Naive thymus-derived CD8-positive, alpha-beta T cell (primary cell): ENCODE measurements at regions not wholly inside any gene's neighbourhood (a gene's known extent, or its start where the extent isn't known, plus 50 kb on each side); places are given as distances from the start of the nearest gene placed in this dataset.
A peak's percentile ranks its signal among the peaks of the same experiment; 100 is the strongest.

Experiments
- ATAC-seq, 2 donors: fragments of 150-1000 bp; cut with Tn5 transposase in 1 of 2; sonication (Bioruptor Pico), chemical (Tn5 transposase) in 1 of 2; 1 replicate in 1 of 2; 2 replicates in 1 of 2; pipeline ENCODE4 v1.10.0; 2021; ENCODE audit warnings: mild to moderate bottlenecking in 2 of 2, moderate library complexity in 2 of 2
- POLR2A ChIA-PET: fragments of 350-600 bp; sonication (Branson Sonifier 250); formaldehyde crosslinking; loops from one replicate; lab custom pipeline; 2021; ENCODE audit warnings: antibody characterized with exemption; lab: Charles Lee
- DNase-seq, 10 donors: peaks; one replicate each; pipeline versions ENCODE4 v3.0.0 to v3.0.0-alpha.2; 2020 to 2022
- H3K27ac Mint-ChIP-seq, 10 donors: one replicate each; pipeline ENCODE4 v1.8.0; 2020 to 2022; ENCODE audit warnings: mild to moderate bottlenecking in 10 of 10, mixed read lengths in 10 of 10, moderate library complexity in 4 of 10, inconsistent platforms in 1 of 10
- H3K27me3 Mint-ChIP-seq, 5 donors: one replicate each; pipeline ENCODE4 v1.8.0; 2021 to 2022; ENCODE audit warnings: mixed read lengths in 5 of 5
- H3K36me3 Mint-ChIP-seq, 3 donors: one replicate each; pipeline ENCODE4 v1.8.0; 2020 to 2022; ENCODE audit warnings: mixed read lengths in 3 of 3, mild to moderate bottlenecking in 2 of 3, inconsistent platforms in 1 of 3
- H3K4me1 Mint-ChIP-seq, 4 donors: one replicate each; pipeline ENCODE4 v1.8.0; 2021 to 2022; ENCODE audit warnings: mixed read lengths in 4 of 4
- H3K4me3 Mint-ChIP-seq, 10 donors: one replicate each; pipeline ENCODE4 v1.8.0; 2020 to 2022; ENCODE audit warnings: mild to moderate bottlenecking in 10 of 10, mixed read lengths in 10 of 10, moderate library complexity in 6 of 10, inconsistent platforms in 1 of 10
- H3K9me3 Mint-ChIP-seq, 9 donors: one replicate each; pipeline ENCODE4 v1.8.0; 2020 to 2022; ENCODE audit warnings: mixed read lengths in 9 of 9, mild to moderate bottlenecking in 3 of 9, inconsistent platforms in 1 of 9, moderate library complexity in 1 of 9

DNA sequence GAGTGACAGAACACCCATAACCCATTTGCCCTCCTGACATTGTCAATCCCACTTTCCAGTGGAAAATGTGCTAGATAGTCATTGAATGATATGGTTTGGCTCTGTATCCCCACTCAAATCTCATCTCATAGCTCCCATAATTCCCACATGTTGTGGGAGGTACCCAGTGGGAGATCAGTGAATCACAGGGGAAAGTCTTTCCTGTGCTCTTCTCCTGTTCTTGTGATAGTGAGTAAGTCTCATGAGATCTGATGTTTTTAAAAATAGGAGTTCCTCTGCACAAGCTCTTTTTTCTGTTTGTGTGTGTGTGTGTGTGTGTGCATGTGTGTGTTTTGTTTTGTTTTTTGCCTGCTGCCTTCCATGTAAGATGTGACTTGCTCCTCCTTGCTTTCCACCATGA, 191.7 kb downstream of the ARRDC4 start:
- DNase-seq (no peak), ATAC-seq (no peak)
- Mint-ChIP-seq H3K27me3 (peaks cover 0 to 18% (median 1%) of the 10 kb centered on the region in 5 donors), H3K27ac (no peak overlapping the region), H3K4me3 (no peak overlapping the region), H3K36me3 (no peaks in the 10 kb centered on the region), H3K9me3 (peaks cover 0 to 3% (median 0%) of the 10 kb centered on the region in 9 donors), H3K4me1 (peaks cover 0 to 11% (median 0%) of the 10 kb centered on the region in 4 donors)
- POLR2A ChIA-PET = no interaction called here

DNA sequence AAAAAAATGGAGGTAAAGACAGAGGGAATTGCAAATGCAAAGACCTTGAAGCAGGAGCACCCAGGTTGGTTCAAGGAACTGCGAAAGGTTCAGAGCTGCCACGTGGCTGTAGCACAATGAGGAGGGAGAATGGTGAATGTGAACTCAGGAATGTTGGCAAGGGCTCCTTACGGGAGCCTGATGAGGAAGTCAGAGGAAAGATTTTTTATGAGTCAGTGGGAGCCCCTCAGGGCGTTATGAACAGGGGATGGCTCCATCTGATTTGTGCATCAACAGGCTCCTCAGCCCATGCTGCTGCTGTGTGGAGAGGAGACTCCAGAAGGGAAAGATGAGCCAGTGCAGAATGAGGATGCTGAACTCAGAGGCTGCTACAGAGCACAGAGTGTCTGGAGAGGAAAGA, 194.4 kb downstream of the ARRDC4 start:
- H3K4me1 Mint-ChIP-seq = peaks cover 0 to 14% (median 10%) of the 10 kb centered on the region in 4 donors
- DNase-seq (no peak), ATAC-seq (no peak)
- POLR2A ChIA-PET = no interaction called here
- H3K27ac Mint-ChIP-seq = peak overlapping the region in 1 of 10 donors; percentile 21
- peaks cover 0 to 13% (median 0%) of the 10 kb centered on the region in 5 donors for H3K27me3 Mint-ChIP-seq
- H3K9me3 Mint-ChIP-seq = peaks cover 0 to 3% (median 0%) of the 10 kb centered on the region in 9 donors
- H3K36me3 Mint-ChIP-seq = no peaks in the 10 kb centered on the region
- H3K4me3 Mint-ChIP-seq = no peak overlapping the region

DNA sequence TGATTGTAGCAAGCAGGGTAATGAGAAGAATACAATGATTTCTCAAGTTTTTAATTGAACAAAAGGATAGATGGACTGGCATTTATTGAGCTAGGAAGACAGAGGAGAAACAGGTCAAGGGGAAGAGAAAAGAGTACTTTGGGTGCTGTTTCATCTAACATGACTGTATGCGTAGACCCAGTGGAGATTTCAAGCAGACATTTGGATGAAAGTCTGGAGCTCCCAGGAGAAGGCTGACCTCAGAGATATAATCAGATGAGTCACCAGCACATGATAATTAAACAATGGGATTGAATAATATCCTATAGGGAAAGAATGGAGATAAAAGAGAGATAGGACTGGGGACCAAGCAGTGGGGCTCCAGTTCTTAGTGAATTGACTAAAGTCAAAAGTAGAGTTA, 194.9 kb downstream of the ARRDC4 start:
- Mint-ChIP-seq H3K4me1 (peaks cover 4 to 17% (median 14%) of the 10 kb centered on the region in 4 donors), H3K9me3 (peaks cover 0 to 3% (median 0%) of the 10 kb centered on the region in 9 donors), H3K27me3 (peaks cover 0 to 13% (median 0%) of the 10 kb centered on the region in 5 donors), H3K36me3 (no peaks in the 10 kb centered on the region), H3K27ac (no peak overlapping the region), H3K4me3 (no peak overlapping the region)
- POLR2A ChIA-PET = no interaction called here
- ATAC-seq (no peak), DNase-seq (no peak)

DNA sequence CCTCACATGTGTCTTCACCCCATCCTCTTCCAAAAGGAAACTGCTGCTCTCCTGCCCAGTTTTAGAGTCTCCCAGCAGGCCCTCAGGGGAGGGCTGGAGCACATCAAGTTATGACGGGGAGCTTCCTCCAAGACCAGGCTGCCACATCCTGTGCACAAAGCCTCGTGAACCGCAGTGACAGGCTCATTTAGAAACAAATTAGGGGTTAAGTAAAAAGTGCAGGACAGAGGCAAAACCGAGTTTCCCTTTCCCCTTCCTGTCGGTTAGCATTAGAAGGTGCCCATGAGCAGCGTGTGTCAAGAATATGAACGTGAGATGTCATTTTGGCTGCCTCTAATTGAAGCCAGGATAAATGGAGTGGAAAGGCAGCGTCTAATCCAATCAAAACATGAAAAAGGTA, 199.7 kb downstream of the ARRDC4 start:
- POLR2A ChIA-PET = no interaction called here
- DNase-seq (peak in 5 of 10 donors; percentile 20 to 59 (median 39)), ATAC-seq (peak; percentile 46 to 91)
- peak overlapping the region in 5 of 10 donors; percentile 5 to 87 (median 71) for H3K27ac Mint-ChIP-seq
- no peaks in the 10 kb centered on the region for H3K36me3 Mint-ChIP-seq
- peaks cover 9 to 29% (median 22%) of the 10 kb centered on the region in 4 donors for H3K4me1 Mint-ChIP-seq
- no peaks in the 10 kb centered on the region for H3K9me3 Mint-ChIP-seq
- H3K4me3 Mint-ChIP-seq = peak overlapping the region in 8 of 10 donors; percentile 5 to 77 (median 32)
- H3K27me3 Mint-ChIP-seq = peaks cover 0 to 14% (median 3%) of the 10 kb centered on the region in 5 donors

DNA sequence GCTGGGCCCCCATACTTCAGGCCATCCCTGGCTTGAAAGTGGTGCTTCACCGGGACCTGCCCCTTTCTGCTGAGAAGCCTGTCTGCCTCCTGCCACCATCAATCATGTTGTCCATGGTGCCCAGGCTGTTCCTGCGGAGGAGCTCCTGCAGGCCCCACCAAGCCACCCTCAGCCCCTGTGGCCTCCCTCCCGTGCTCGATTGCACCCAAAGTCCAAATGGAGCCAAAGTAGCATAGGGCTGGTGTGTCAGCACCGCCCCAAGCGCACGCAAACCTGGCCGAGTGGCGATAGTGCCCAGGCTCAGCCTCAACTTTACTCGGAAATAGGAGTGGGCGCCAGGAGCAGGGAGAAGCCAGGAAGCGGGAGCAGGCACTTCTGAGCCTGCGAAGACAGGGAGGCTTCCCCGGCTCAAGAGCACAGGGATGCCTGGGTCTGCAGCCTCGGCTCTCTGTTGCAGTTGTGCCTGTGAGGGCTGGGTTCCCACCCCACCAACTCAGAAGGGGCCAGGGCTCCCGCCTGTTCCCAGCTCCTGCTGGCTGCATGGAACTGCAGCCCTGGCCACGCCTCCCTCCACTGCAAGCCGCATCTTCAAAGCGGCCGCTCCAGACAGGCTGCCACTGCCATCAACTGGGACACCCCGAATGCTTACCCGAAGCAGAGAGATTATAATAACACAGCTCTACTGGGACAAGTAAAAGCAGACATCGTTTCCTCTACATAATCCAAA, 203.0 kb downstream of the ARRDC4 start:
- H3K9me3 Mint-ChIP-seq = no peaks in the 10 kb centered on the region
- POLR2A ChIA-PET = no interaction called here
- peaks cover 0 to 30% (median 8%) of the 10 kb centered on the region in 5 donors for H3K27me3 Mint-ChIP-seq
- no peak for ATAC-seq
- no peak overlapping the region for H3K4me3 Mint-ChIP-seq
- H3K36me3 Mint-ChIP-seq = no peaks in the 10 kb centered on the region
- DNase-seq = no peak
- no peak overlapping the region for H3K27ac Mint-ChIP-seq
- peaks cover 9 to 29% (median 22%) of the 10 kb centered on the region in 4 donors for H3K4me1 Mint-ChIP-seq

DNA sequence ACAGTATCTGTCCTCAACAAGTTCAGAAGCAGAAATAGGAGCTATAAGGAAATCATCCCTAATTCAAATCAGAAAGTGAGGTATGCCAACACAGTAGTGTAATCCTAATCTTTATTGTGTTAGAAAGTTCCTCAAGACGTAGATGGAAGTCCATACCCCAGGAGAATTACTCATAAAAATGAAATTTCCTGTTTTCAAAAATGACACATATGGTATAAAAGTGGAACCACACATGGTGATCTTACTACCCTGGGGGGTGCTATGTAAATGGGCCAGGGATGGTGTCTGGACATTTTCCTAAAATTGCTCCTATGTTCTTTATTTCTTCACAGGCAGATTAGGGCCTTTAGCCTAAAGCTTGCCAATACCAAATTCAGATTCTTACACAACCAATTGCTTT, 204.1 kb downstream of the ARRDC4 start:
- ATAC-seq (no peak), DNase-seq (no peak)
- Mint-ChIP-seq H3K9me3 (no peaks in the 10 kb centered on the region), H3K27ac (no peak overlapping the region), H3K4me1 (peaks cover 9 to 24% (median 18%) of the 10 kb centered on the region in 4 donors), H3K27me3 (peaks cover 0 to 30% (median 8%) of the 10 kb centered on the region in 5 donors), H3K36me3 (no peaks in the 10 kb centered on the region), H3K4me3 (no peak overlapping the region)
- POLR2A ChIA-PET = no interaction called here

DNA sequence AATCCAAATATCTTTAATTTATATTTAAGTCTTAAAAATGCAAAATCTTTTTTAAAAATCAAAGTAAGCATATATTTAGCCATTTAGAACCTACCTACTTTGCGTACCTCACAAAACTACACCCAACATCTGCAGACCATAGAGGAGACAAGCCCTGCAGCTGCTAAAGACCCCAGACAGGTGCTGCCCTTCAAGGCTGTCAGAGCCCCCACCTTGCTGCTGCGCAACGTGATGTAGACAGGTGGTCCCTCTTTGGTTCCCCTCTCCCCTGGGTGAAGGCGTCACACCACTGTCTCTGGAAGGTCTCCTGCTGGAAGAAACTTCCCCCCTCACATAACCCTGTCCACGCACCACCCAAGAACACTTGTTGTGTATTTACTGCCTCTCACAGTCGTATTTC, 204.5 kb downstream of the ARRDC4 start:
- Mint-ChIP-seq H3K4me3 (no peak overlapping the region), H3K36me3 (no peaks in the 10 kb centered on the region), H3K27me3 (peaks cover 0 to 30% (median 8%) of the 10 kb centered on the region in 5 donors), H3K27ac (no peak overlapping the region), H3K4me1 (peaks cover 8 to 23% (median 14%) of the 10 kb centered on the region in 4 donors), H3K9me3 (no peaks in the 10 kb centered on the region)
- no peak for DNase-seq
- ATAC-seq = no peak
- POLR2A ChIA-PET = no interaction called here

DNA sequence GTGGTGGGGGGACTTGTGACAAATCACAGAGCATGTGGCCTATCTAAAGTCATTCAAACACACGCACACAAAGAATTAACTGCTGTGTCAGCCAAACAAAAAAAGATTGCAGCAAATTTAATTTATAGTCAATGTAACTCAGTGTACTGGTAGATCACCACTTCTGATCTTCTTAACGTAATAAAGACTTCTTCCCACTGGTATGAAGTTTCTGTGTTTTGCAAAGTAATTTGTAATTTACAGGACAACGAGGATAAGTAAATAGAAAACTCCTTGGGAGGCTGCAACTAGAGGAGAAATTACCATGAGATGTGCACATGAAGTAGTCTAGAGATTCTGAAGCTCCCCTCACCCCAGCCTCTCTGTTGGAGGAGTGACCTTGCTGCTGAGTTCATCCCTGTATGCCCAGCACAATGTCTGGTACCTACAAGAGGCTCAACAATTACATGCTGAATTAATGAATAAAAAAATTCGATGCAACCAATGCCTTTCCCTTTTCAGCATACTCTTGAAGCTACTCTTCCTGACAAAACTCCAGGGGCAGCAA, 207.3 kb downstream of the ARRDC4 start:
- Mint-ChIP-seq H3K9me3 (no peaks in the 10 kb centered on the region), H3K4me1 (peaks cover 0 to 6% (median 3%) of the 10 kb centered on the region in 4 donors), H3K36me3 (no peaks in the 10 kb centered on the region), H3K27ac (no peak overlapping the region), H3K4me3 (no peak overlapping the region), H3K27me3 (peaks cover 0 to 30% (median 10%) of the 10 kb centered on the region in 5 donors)
- DNase-seq = no peak
- no peak for ATAC-seq
- POLR2A ChIA-PET = no interaction called here

DNA sequence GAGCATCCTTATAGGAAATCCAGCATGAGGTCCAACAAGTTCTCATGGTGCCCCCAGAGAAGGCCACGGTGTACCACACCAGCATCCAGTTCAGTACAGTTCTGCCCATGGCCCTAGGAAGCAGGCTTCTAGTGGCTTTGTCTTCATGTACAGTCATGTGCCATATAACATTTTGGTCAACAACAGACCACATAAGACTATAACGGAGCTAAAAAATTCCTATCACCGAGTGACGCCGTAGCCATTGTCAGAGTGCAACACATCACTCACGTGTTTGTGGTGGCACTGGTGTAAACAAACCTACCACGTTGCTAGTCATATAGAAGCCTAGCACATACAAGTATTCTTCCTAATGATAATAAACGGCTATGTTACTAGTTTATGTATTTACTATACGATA, 209.0 kb downstream of the ARRDC4 start:
- ATAC-seq (peak; percentile 35 to 68), DNase-seq (peak in 3 of 10 donors; percentile 20 to 40 (median 29))
- no peak overlapping the region for H3K4me3 Mint-ChIP-seq
- no peaks in the 10 kb centered on the region for H3K9me3 Mint-ChIP-seq
- peaks cover 0 to 6% (median 2%) of the 10 kb centered on the region in 4 donors for H3K4me1 Mint-ChIP-seq
- no peaks in the 10 kb centered on the region for H3K36me3 Mint-ChIP-seq
- H3K27me3 Mint-ChIP-seq = peaks cover 0 to 29% (median 10%) of the 10 kb centered on the region in 5 donors
- no peak overlapping the region for H3K27ac Mint-ChIP-seq
- POLR2A ChIA-PET = no interaction called here

DNA sequence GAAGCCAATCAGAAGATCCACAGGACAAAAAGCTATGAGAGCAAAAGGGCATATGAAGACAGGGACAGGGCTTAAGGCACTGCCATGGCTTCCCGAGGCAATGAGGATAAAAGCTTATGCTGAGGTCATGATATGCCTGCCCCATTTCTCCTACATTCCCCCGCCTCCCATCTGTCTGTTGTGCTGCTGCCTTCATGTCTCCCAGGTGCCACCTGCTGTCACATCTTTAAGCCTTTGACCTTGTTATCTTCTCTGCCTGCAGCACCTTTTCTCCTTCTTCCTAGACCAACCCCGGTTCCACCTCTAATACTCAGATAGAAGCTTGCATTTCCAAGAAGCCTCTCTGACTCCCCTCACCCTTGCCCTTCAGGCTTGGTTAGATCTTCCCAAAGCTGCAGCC, 213.8 kb downstream of the ARRDC4 start:
- no peak overlapping the region for H3K27ac Mint-ChIP-seq
- H3K4me1 Mint-ChIP-seq = peaks cover 3 to 11% (median 8%) of the 10 kb centered on the region in 4 donors
- peaks cover 4 to 32% (median 16%) of the 10 kb centered on the region in 5 donors for H3K27me3 Mint-ChIP-seq
- H3K9me3 Mint-ChIP-seq = no peaks in the 10 kb centered on the region
- H3K36me3 Mint-ChIP-seq = no peaks in the 10 kb centered on the region
- ATAC-seq (no peak), DNase-seq (no peak)
- POLR2A ChIA-PET = no interaction called here
- no peak overlapping the region for H3K4me3 Mint-ChIP-seq

DNA sequence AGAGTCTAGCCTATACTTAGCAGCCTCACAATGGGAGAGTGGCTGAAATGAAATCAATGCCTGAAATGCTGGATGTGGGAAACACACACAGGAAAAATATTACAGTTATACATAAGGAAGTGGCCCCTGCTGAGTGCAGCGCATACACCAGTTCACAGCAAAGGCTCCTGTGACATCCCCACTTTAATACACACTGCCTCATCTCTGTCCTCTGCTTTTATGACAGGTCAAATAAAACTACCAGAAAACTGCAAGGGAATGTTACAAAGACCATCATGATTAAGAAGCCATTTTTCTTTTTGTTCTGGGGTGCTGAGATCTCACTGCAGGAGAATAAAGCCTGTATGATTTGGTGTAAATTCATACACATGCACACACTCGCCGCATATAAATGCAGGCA, 214.3 kb downstream of the ARRDC4 start:
- no peak overlapping the region for H3K4me3 Mint-ChIP-seq
- no peak overlapping the region for H3K27ac Mint-ChIP-seq
- POLR2A ChIA-PET = no interaction called here
- H3K4me1 Mint-ChIP-seq = peaks cover 3 to 11% (median 5%) of the 10 kb centered on the region in 4 donors
- DNase-seq (no peak), ATAC-seq (no peak)
- H3K27me3 Mint-ChIP-seq = peaks cover 4 to 38% (median 18%) of the 10 kb centered on the region in 5 donors
- H3K36me3 Mint-ChIP-seq = no peaks in the 10 kb centered on the region
- no peaks in the 10 kb centered on the region for H3K9me3 Mint-ChIP-seq

DNA sequence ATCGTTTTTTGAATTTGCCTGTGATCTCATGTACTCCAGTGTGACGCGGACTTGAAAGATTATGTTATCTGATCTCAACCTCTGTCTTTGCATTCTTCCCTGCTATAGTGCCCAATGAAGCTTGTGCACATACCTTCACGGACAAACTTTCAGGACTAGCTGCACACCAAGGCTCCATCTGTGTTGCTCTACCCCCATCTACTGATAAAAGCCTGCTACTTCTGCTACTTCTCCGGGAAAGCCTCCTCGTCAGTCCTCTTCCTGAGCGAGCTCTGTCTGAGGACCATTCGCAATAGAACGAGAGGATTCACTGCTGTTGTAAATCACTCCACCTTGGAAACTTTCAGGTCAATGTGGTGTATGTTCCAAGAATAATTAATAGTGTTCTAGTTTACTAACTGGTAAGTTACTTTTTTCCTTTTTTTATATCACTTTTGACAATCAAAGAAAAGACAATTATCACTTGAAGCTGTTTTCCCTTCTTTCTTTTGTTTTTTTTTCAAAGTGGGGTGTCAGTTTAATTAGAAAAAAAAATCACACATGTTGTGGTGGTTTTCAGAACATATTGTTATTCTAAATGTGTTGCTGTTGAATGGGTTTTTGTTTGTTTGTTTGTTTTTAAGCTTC, 217.6 kb downstream of the ARRDC4 start:
- Mint-ChIP-seq H3K4me3 (no peak overlapping the region), H3K27ac (peak overlapping the region in 1 of 10 donors; percentile 18), H3K9me3 (no peaks in the 10 kb centered on the region), H3K27me3 (peaks cover 4 to 67% (median 21%) of the 10 kb centered on the region in 5 donors), H3K36me3 (no peaks in the 10 kb centered on the region), H3K4me1 (peaks cover 3 to 11% (median 5%) of the 10 kb centered on the region in 4 donors)
- ATAC-seq (peak; percentile 44 to 45), DNase-seq (peak in 9 of 10 donors; percentile 4 to 67 (median 32))
- POLR2A ChIA-PET = no interaction called here

DNA sequence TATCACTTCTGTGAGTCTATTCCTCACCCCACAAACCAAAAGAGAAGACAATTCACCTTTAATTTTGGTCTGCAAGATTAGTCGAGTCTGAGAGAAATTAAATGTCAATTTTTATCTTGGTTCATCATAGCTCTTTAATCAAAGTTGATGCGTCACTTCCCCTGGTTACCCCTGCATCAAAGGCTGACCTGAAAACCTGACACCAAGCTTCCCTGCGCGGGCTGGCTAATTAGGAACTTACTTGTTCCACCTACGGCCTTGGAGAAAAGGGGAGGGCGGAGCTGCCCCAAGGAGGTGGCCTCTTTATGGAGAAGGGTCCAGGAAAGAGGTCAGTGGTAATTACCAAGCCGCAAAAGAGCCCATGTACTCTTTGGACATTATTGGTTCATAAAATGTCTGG, 218.4 kb downstream of the ARRDC4 start:
- ATAC-seq (no peak), DNase-seq (no peak)
- Mint-ChIP-seq H3K27ac (no peak overlapping the region), H3K36me3 (no peaks in the 10 kb centered on the region), H3K9me3 (no peaks in the 10 kb centered on the region), H3K4me3 (no peak overlapping the region), H3K27me3 (peaks cover 7 to 67% (median 23%) of the 10 kb centered on the region in 5 donors), H3K4me1 (peaks cover 3 to 11% (median 5%) of the 10 kb centered on the region in 4 donors)
- POLR2A ChIA-PET = no interaction called here
